DOHH2 (cell line): ENCODE measurements at regions not wholly inside any gene's neighbourhood (a gene's known extent, or its start where the extent isn't known, plus 50 kb on each side); places are given as distances from the start of the nearest gene placed in this dataset.

ENCODE experiments used
- CTCF ChIP-seq: fragments of 200-600 bp; sonication (generic); IDR thresholded peaks from one replicate; pipeline ENCODE4 v1.5.1; 2014; ENCODE audit warnings: antibody characterized with exemption, mild to moderate bottlenecking, low read depth, low read length; ENCODE audit not compliant: poor library complexity, severe bottlenecking
- EZH2phosphoT487 ChIP-seq: fragments of 200-600 bp; sonication (generic); IDR thresholded peaks from 2 replicates; pipeline ENCODE4 v1.6.1; 2017; ENCODE audit warnings: borderline replicate concordance, mild to moderate bottlenecking, antibody characterized with exemption, low read length, moderate library complexity, mixed read lengths

- TF ChIP-seq CTCF (no peak), EZH2phosphoT487 (no peak)
These were observed 235.1 kb upstream of the ANKRD55 start for GRCh38 chr5:56468277-56468676.
